HG03066 (cell line): ENCODE measurements at regions not wholly inside any gene's neighbourhood (a gene's known extent, or its start where the extent isn't known, plus 50 kb on each side); places are given as distances from the start of the nearest gene placed in this dataset.
"Not testable (repeated sequence)": the region's sequence is repeated elsewhere in the genome, so short reads cannot be mapped to it uniquely, and the experiment has no call there.

ENCODE experiments used
- ATAC-seq: cut with Tn5 transposase; IDR thresholded peaks from one replicate; pipeline ENCODE4 v1.9.1; 2021; ENCODE audit warnings: low read depth; ENCODE audit not compliant: unreplicated experiment

DNA sequence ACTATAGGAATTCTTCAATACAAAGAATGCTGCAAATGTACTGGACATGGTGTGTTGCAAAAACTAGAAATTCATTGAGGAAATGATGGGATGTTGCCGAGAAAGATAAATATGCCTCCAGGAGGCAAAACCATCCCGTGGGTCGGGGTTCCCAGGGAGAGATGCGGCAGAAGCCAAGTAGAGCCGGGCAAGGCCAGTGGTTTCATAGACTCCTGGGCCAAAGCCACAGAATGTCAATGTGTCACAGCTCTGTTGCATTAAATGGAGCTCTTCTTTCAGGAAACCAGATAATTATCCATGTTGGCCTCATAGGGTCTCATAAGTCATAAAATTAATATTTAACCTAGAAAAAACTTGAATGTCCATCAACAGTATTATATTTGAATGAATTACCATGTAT, 419.5 kb upstream of the CDH10 start:
- no peak for ATAC-seq

DNA sequence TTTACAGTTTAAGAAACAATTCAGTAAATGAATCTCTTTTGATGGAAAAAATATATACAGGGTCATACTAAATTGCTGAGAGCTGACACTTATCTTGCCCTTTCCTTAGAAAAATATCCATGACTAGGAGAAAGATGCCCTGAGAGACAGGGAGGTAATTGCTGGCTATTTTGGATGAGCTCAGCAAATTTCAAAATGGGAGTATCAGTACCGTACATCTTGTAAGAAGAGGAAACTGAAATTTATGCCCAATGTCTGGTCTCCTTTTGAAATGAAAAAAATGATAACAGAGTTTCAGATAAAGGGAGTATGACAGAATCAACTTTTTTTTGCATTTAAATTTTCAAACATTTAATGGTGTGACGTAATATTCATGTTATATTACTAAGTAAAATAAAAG, 415.8 kb upstream of the CDH10 start:
- no peak for ATAC-seq

DNA sequence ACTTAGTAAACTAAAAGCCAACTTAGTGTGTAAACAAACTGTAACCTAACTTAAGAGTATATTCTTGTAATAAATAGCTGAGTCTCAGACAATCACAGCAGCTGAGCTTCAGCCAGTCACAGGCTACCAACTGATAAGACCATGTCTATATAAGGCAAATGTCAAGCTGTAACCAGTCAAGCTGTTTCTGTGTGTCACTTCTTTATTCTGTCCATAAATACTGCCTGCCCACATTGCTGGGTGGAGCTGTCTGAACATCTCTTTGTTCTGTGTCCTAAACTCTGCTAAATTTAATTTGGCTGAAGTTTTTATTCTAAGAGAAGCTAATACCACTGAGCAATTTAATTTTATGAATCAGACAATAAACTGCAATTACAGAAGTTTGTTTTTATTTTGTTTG, 412.1 kb upstream of the CDH10 start:
- no peak for ATAC-seq

DNA sequence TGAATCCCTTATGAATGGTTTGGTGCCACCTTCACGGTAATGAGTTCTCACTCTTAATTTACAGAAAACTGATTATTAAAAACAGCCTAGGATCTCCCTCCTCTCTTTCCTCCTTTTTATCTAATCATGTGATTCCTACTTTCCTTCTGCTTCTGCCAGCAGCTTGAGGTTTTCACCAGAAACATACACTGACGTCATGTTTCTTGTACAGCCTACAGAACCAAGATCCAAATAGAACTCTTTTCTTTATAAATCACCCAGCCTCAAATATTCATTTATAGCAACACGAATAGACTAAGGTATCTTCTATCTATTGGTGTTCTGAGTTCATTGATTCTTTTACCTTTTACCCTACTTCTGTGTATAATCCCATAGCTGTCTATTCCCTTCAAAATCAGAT, 388.9 kb upstream of the CDH10 start:
- no peak for ATAC-seq

DNA sequence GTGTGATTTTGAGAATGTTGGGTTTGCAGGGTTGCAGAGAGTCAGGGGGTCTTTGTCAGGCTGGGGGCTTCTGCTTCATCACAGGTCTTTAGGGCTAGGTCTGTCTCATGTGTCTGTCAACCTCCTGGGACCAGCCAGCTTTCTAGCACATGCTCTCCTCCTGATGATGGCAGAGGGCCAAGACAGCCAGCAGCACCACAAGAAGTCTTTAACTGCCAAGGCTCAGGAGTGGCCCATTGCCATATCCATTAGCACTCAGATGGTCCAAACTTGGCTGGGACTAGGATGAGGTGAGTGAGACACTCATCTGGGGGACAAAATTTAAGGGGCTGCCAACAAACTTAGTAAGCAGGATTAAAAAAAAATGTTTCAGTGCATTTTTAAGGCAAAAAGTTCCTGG, 384.2 kb upstream of the CDH10 start:
- no peak for ATAC-seq

DNA sequence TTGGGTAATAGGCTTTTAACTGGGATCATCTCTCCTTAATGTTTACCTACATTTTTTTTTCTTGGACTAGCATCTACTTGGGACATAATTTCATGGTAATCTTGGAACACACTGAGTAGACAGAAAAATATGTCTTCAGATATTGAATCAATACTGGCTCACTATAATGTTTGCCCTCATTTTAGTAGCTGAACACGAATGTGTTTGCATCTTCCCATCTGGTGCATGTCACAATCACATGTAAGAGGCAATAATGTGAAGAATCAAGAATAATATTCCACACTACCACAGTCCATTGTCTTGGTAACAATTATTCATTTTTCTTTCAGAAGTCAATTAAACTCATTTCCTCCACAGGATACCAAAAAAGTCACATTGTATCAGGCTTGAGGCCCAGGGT, 382.7 kb upstream of the CDH10 start:
- ATAC-seq, result no peak

DNA sequence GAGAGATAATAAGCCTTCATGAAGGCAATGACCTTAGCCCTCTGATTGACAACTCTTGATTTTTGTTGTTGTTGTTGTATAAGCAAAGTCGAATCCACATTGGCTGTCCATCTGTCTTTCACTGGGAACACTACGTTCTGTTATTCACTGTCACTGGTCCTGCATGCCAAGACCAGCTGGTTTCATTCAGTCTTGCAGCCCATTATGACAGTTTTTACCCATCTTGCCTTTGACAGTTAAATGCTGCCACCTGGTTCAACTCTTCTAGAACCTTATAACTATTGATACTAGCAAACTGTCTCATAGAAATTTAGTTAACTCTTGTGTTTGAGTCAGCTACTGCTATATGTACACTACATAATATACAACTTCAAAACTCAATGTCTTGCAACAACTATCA, 382.3 kb upstream of the CDH10 start:
- no peak for ATAC-seq

DNA sequence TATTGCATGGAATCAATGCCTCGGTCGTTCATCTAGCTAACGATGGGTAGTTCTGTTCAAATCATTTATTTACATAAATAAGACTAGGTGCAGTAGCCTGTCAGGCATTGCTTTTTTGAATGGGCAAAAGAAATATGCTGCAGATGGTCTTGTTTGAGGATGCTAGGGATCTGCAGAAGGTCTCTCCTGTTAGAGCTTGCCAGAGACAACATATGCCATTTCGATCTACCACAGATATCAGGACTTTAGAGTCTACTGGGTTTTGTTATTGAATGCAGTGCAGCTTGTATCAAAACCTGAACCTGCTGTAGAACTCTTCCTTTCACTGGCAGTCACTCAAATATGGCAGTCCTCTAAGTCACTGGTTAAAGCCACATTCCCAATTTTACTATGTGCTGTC, 381.1 kb upstream of the CDH10 start:
- ATAC-seq, result no peak

DNA sequence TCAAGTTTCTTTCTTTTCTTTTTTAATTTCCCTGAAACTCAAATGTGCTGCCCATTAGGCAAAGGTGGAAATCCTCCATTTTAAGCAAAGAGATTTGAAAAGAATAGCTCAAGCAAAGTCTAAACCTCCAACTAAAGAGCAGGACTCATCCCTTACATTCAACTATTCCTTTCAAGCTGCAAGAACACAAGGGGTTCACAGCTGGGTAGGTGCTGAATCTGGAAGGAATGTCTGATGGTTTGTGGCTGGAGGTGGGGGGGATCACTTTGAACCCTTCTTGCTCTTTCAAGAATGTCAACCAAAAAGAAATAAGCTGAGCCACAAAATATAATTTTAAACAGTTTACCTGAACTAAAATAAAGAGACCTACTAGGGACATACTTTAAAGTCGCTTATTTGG, 375.7 kb upstream of the CDH10 start:
- ATAC-seq, result no peak

DNA sequence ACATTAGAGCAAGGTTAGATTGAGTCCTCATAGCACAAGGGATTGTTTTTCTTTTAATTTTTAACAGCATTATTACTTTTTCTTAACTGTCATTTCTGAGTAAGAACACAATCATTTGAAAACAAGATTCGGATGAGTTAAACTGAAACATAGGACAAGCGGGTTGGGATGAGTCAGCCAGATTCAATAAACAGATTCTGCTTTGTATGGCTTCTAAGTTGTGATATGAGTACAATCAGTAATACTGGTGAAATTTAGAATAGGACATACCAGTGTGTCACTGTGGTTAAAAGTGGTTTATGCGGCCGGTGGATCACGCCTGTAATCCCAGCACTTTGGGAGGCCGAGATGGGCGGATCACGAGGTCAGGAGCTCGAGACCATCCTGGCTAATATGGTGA, 364.3 kb upstream of the CDH10 start:
- no peak for ATAC-seq

DNA sequence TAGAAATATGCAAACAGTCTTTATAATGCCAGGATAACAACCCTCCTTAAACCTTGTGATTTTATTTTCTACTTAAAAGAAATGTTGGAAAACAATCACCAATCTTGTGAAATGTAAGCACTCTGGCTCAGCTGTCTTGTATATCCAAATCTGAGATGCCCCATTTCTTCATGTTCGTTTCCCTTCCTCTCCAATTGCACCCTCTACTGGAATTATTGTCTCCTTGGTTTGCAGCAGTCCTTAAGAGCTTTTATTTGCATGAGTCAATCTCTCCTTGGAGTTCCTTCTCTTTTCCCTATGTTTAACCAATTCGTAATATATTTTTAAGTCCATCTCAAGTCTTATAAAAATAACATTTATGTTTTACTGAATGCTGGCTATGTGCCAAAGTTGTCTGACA, 362.0 kb upstream of the CDH10 start:
- no peak for ATAC-seq

DNA sequence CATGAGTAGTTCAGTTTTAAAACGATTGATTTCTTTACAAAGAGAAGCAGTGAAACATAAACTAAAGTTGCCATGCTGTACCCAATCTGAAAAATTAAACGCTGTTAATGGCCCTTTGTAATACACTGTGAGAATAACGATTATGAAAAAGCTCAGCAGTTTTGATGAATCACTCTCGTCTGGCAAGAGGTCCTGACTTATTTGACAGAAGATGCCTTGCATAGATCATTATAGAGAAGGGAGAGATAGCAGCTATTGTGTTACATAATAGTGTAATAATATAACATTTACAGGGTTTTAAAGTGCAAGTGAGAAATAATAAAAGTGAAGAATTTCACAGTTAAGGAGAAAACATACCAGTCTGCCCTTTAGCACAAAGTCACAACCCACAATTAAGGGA, 361.5 kb upstream of the CDH10 start:
- ATAC-seq, result no peak

DNA sequence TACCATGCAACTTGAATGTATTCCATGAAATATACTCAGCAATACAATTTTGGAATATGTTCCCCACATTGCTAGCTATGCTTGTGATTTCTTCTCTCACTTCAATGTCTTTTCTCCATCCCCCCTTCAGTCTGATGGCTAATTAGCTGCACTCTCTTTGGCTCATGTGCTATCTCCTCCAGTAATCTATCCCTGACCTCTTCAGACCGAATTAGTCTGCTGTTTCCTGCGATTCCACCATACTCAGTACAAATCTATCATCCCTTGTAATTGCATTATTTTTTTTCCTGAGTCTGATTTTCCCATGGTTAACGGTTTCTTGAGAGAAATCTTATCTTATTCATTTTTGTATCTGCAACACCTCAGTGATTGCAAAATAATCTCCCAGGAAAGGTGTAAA, 360.7 kb upstream of the CDH10 start:
- ATAC-seq, result no peak

DNA sequence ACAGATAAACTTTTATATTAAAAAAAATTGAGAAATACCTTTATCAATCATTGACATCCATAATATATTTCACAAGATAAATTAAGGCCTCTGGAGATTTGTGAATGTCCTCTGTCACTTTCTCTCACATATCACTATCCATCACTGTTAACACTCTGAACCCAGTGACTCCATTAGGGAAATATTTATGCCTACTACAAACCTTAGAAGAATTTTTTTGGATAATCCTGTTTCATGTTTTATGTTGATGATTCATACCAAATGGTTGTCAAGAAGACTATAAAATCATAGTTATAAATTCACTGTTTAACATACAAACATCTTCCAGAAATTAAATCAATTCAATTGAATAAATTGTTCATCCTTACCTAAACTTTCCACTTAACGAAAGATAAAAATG, 357.6 kb upstream of the CDH10 start:
- no peak for ATAC-seq

DNA sequence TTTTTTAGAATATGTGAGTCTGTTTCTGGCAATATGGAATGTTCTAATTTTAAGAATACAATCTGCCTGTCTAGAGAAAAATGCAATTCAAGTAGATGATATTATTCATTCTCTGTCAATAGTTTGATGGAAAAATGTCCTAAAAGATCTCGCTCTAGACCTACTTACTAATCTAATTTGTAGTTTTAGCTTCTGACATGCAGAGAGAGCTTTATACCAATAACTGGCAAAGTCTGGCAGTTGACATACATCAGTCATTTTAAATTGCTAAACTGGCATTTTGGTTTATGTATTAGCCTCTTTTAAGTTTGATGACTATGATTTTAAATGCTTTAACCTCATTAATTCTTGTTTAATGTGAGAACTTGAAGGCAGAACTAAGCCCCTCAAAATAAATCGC, 355.0 kb upstream of the CDH10 start:
- no peak for ATAC-seq

DNA sequence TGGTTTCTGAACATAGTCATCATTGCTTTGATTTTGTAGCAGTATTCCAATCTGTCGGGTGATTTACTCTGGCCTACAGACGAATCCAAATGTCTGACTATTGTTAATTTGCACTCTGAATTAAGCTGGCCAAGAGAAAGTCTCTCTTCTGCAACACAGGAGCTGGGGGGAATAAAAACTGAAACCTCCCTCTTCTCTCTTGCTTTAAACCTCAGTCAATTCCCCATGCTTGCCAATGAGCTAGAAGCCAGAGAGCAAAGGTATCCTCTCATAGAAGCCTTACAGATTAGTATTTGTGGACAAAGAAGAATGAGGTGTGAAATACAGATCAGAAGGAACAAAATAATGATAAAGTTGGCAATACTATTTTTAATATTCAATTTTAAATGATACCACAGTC, 353.9 kb upstream of the CDH10 start:
- ATAC-seq, result no peak

DNA sequence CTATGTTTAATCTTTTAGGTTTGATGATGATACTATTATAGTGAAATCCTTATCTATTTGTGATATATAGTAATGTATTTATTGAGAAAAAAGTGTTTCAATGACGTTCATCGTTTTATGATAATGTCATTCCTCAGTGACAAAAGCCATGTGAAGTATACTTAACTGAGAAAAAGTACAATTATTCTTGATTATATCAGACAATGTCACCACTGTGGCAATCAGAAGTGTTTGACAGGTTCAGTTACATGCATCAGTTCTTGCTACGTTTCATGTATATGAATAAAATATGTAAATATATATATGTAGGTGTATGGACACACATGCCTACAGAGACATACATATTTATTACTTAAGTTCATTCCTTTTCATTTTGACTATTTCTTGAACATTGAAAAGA, 341.5 kb upstream of the CDH10 start:
- no peak for ATAC-seq

DNA sequence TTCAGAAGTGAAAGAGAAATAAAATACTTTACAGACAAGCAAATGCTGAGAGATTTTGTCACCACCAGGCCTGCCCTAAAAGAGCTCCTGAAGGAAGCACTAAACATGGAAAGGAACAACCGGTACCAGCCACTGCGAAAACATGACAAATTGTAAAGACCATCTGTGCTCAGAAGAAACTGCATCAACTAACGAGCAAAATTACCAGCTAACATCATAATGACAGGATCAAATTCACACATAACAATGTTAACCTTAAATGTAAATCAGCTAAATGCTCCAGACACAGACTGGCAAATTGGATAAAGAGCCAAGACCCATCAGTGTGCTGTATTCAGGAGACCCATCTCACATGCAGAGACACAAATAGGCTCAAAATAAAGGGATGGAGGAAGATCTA, 333.8 kb upstream of the CDH10 start:
- not testable (repeated sequence) for ATAC-seq

DNA sequence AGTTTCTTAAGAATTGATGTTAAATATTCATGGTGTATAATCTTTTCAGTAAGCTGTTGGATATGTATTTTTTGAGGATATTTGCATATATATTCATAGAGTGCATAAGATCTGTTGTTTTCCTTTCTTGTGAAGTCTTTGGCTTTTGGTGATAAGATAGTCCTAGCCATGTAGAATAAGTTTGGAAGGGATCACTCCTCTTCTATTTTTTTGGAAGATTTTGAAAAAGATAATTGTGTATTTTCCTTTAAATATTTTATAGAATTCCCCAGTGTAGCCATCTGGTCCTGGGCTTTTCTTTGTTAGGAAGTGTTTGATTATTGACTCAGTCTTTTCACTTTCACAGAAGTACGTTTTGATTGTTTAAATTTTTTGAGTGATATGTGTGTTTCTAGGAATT, 318.8 kb upstream of the CDH10 start:
- no peak for ATAC-seq

DNA sequence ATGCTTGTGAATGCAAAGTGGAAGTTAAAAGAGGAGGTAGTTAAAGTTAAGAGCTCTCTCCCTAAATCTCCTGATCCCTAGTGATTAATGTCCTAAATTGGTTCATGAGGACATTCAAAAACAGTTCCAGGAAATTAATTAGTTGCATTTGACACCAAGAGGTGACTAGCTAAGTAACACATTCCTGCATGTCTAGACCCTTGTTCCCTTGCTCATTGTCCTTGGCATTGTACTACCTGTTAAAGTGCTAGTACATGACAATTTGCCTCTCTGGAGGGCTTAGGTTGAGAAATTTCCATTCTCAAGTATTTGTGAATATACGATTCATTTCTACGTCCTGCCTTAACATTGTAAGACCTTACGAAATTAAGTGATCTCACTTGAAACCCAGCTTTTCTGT, 278.6 kb upstream of the CDH10 start:
- no peak for ATAC-seq

DNA sequence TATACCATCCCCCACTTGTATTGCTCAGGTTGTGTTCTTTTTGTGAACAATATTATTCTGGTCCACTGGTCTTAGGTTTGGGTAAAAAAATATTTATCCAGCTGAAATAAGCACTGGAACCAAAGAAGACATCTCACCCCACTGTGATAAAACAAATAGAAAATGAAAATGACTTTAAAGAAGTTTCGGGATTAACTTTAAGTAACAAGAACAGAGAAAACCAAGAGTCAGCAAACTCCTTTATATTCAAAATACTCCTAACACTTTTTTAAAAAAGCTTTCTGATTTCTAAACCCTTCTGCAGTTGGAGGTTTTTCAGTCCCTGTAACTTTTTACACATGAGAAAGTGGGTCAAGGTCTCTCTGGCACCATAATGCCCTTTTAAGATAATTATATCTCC, 273.9 kb upstream of the CDH10 start:
- ATAC-seq, result no peak

DNA sequence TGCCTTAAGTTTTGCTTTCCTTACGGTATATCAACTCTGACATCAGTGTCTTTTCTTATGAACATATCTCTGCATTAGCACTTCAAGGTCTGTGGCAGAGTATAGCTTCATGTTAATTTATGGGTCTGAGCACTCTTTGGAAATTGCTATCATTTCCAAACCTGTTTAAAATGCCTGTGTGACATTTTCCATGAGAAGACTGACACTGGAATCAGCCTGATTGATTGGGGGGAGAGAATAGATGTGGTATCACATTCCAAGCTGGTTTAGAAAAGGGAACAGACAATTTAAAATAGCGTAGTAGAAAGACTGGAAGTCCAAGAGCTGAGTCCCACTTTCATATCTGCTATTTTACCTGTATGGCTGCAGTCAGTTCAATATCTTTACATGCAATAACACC, 272.1 kb upstream of the CDH10 start:
- no peak for ATAC-seq

DNA sequence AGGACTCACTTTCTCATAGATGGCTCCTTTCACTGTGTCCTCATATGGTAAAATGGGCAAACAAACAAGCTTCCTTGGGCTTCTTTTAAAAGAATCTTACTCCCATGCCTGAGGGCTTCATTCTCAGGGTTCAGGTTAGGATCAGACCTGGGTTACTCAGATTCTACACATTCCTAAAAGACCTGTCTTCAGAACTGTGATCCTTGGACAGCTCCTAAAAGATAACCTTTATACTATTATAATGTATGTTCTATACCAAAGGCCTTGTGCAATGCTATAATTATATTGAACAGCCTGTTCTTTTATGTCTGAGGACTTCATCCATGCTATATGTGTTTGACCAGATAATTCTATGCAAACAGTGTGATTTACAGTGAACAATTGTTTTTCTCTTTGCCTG, 264.4 kb upstream of the CDH10 start:
- ATAC-seq, result no peak

DNA sequence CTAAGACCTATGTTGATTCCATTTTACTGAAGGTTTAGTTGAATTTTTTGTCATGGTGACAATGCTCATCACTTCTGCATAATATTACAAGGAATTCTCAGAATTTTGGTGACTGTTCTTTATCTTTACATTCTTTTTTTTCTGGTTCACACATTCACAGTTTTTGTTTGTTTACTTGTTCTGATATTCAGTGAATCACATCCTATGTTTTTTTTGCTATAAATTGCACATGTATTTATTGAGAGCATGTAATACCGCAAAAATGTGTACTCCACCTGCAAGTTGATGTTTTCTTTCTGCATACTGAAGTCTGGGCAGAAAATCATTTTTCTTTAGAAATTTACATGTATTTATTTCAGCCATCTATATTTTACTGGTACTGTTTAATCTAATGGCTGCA, 261.9 kb upstream of the CDH10 start:
- no peak for ATAC-seq
